HEK293T (cell line): ENCODE measurements at regions not wholly inside any gene's neighbourhood (a gene's known extent, or its start where the extent isn't known, plus 50 kb on each side); places are given as distances from the start of the nearest gene placed in this dataset.

Experiments used
- CTCF ChIA-PET: fragments of 350-600 bp; formaldehyde crosslinking; extraction: SDS; loops from one replicate; lab custom pipeline; 2021; ENCODE audit warnings: antibody characterized with exemption, inconsistent platforms; lab: Yijun Ruan, JAX
- POLR2A ChIA-PET: fragments of 350-600 bp; formaldehyde crosslinking; extraction: SDS; loops from one replicate; lab custom pipeline; 2020; ENCODE audit warnings: antibody characterized with exemption, inconsistent platforms; lab: Yijun Ruan, JAX
- DNase-seq: peaks from one replicate; pipeline ENCODE4 v3.0.0; 2012; ENCODE audit warnings: mixed read lengths; ENCODE audit errors: extremely low spot score
- ARNT ChIP-seq: fragments of 450-650 bp; IDR thresholded peaks from 2 replicates; pipeline ENCODE4 v1.6.1; 2017; ENCODE audit warnings: mild to moderate bottlenecking
- BHLHE40 ChIP-seq: fragments of 450-650 bp; IDR thresholded peaks from 2 replicates; pipeline ENCODE4 v1.6.1; 2016; ENCODE audit warnings: mild to moderate bottlenecking, moderate library complexity, borderline replicate concordance
- CTBP1 ChIP-seq: fragments of 450-650 bp; IDR thresholded peaks from 2 replicates; pipeline ENCODE4 v1.6.1; 2016; ENCODE audit warnings: borderline replicate concordance
- ELF4 ChIP-seq: fragments of 450-650 bp; IDR thresholded peaks from 2 replicates; pipeline ENCODE4 v1.6.1; 2017; ENCODE audit warnings: antibody characterized with exemption
- FOXA1 ChIP-seq: fragments of 450-650 bp; IDR thresholded peaks from 2 replicates; pipeline ENCODE4 v1.6.1; 2016; ENCODE audit warnings: mild to moderate bottlenecking
- FOXK2 ChIP-seq: fragments of 450-650 bp; IDR thresholded peaks from 2 replicates; pipeline ENCODE4 v1.6.1; 2016; ENCODE audit warnings: mild to moderate bottlenecking
- FOXM1 ChIP-seq: fragments of 450-650 bp; IDR thresholded peaks from 2 replicates; pipeline ENCODE4 v1.6.1; 2017; ENCODE audit warnings: mild to moderate bottlenecking, borderline replicate concordance
- HDGF ChIP-seq: fragments of 450-650 bp; IDR thresholded peaks from 2 replicates; pipeline ENCODE4 v1.6.1; 2017; ENCODE audit warnings: antibody characterized with exemption, borderline replicate concordance
- L3MBTL2 ChIP-seq: fragments of 450-650 bp; conservative IDR thresholded peaks from 2 replicates; pipeline ENCODE4 v1.6.1; 2016; ENCODE audit warnings: mild to moderate bottlenecking
- LEF1 ChIP-seq: fragments of 450-650 bp; IDR thresholded peaks from 2 replicates; pipeline ENCODE4 v1.6.1; 2017; ENCODE audit warnings: mild to moderate bottlenecking, borderline replicate concordance
- NFRKB ChIP-seq: fragments of 450-650 bp; IDR thresholded peaks from 2 replicates; pipeline ENCODE4 v1.6.1; 2016; ENCODE audit warnings: mild to moderate bottlenecking, moderate library complexity
- SP1 ChIP-seq: fragments of 450-650 bp; IDR thresholded peaks from 2 replicates; pipeline ENCODE4 v1.6.1; 2017
- SUZ12 ChIP-seq: fragments of 450-650 bp; IDR thresholded peaks from 2 replicates; pipeline ENCODE4 v1.6.1; 2016; ENCODE audit warnings: mild to moderate bottlenecking
- TARDBP ChIP-seq: fragments of 450-650 bp; IDR thresholded peaks from 2 replicates; pipeline ENCODE4 v1.6.1; 2016
- ZNF384 ChIP-seq: fragments of 450-650 bp; IDR thresholded peaks from 2 replicates; pipeline ENCODE4 v1.6.1; 2016
- TF ChIP-seq, protein P1 (sequence below): fragments of 450-650 bp; IDR thresholded peaks from 2 replicates; pipeline ENCODE4 v1.6.1; 2016

GRCh38 chr2:106316915-106317314, 122.8 kb upstream of the UXS1 start:
- ChIA-PET POLR2A (no interaction called here), CTCF (no interaction called here)
- TF ChIP-seq TARDBP (no peak), FOXK2 (no peak), NFRKB (no peak), L3MBTL2 (no peak)
- TF ChIP-seq, protein P1, sequence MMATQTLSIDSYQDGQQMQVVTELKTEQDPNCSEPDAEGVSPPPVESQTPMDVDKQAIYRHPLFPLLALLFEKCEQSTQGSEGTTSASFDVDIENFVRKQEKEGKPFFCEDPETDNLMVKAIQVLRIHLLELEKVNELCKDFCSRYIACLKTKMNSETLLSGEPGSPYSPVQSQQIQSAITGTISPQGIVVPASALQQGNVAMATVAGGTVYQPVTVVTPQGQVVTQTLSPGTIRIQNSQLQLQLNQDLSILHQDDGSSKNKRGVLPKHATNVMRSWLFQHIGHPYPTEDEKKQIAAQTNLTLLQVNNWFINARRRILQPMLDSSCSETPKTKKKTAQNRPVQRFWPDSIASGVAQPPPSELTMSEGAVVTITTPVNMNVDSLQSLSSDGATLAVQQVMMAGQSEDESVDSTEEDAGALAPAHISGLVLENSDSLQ = no peak
- DNase-seq = no peak

- CTCF ChIA-PET = no interaction called here
- no peak for DNase-seq
- TF ChIP-seq ARNT = no peak
- no peak for TF ChIP-seq HDGF
- TF ChIP-seq FOXK2 = no peak
- TF ChIP-seq SP1 = no peak
- no peak for TF ChIP-seq LEF1
- TF ChIP-seq TARDBP = no peak
- TF ChIP-seq BHLHE40 = no peak
- no peak for TF ChIP-seq FOXA1
- no peak for TF ChIP-seq CTBP1
- no peak for TF ChIP-seq FOXM1
- TF ChIP-seq, protein P1 = no peak
- no peak for TF ChIP-seq SUZ12
- TF ChIP-seq ZNF384 = no peak
- TF ChIP-seq NFRKB = no peak
- no peak for TF ChIP-seq ELF4
- POLR2A ChIA-PET = no interaction called here
Measured at GRCh38 chr2:106314444-106314843, 120.3 kb upstream of the UXS1 start.

DNA sequence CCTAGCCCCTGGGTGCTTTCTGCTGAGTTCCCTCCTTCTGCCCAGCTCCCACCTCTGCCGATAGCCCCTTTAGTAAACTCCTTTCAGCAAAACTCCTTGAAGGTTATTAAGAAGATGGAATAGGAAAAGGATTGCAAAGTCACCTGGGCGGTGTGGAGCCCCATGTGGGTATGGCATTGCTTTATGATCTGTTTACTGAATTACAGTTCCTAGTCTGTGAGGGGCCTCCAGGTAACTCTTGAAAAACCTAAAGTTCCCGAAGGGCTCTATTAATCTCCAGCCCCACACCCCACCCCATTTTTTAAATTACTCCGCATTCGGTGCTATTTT, 116.9 kb upstream of the UXS1 start:
- CTCF ChIA-PET = no interaction called here

DNA sequence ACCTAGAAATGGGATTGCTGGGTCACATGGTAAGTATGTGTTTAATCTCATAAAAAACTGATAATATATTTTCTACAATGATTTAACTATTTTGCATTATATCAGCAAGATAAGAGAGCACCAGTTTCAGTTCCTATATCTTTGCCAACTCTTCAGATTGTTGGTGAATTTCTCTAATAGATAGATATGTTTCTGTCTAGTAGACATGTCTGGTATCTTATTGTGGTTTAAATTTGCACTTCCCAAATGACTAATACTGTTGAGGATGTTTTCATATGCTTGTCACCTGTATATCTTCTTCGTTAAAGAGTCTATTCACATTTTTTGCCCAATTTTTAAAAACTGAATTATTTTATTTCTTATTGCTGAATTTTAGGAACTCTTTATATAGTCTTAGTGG, 113.8 kb upstream of the UXS1 start:
- POLR2A ChIA-PET = no interaction called here
- TF ChIP-seq ZNF384 (no peak), TARDBP (no peak), L3MBTL2 (no peak), FOXA1 (no peak), NFRKB (no peak), LEF1 (no peak), SP1 (no peak), FOXK2 (no peak), SUZ12 (no peak), ELF4 (no peak), FOXM1 (no peak), HDGF (no peak), CTBP1 (no peak), ARNT (no peak), BHLHE40 (no peak)
- TF ChIP-seq, protein P1 = no peak
- CTCF ChIA-PET = no interaction called here
- no peak for DNase-seq

More for the DNA sequence above, 116.9 kb upstream of the UXS1 start:
- POLR2A ChIA-PET = no interaction called here
- no peak for DNase-seq
- no peak for TF ChIP-seq BHLHE40
- TF ChIP-seq FOXM1 = no peak
- TF ChIP-seq ARNT = no peak

DNA sequence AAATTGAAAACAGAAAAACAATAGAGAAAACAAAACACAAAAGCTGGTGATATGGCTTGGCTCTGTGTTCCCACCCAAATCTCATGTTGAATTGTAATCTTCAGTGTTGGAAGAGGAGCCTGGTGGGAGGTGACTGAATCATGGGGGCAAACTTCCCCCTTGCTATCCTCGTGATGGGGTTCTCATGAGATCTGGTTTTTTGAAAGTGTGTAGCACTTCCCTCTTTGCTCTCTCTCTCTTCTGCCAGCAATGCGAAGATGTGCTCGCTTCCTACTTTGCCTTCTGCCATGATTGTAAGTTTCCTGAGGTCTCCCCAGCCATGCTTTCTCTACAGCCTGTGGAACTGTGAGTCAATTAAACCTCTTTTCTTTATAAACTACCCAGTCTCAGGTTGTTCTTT, 112.3 kb upstream of the UXS1 start:
- TF ChIP-seq FOXM1 (no peak), TARDBP (no peak), LEF1 (no peak), ELF4 (no peak), SUZ12 (no peak), L3MBTL2 (no peak), FOXK2 (no peak), ZNF384 (no peak), BHLHE40 (no peak), ARNT (no peak), FOXA1 (no peak), SP1 (no peak), HDGF (no peak), CTBP1 (no peak), NFRKB (no peak)
- TF ChIP-seq, protein P1 = no peak
- no peak for DNase-seq
- POLR2A ChIA-PET = no interaction called here
- CTCF ChIA-PET = no interaction called here

DNA sequence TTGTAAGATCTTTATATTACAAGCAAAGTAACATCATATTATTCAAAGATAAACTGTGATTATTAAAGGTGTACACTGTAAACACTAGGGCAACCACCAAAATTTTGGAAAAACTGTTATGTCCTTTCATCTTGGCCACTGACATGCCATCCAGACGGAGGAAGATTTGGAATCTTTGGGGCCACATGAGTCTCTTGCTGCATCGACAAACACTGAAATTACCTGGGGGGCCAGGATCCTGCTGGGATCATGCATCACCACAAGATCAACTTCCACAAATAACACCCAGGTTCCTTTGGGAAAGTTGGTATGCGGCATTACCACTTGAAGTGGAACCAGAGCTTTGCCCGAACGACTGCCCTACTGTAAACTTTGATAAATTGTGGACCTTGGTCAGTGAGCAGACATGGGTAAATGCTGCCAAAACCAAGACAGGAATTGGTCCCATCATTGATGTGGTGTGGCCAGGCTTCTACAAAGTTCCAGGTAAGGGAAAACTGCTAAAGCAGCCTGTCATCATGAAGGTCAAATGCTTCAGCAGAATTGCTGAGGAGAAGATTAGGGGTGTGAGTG, 110.6 kb upstream of the UXS1 start:
- no peak for DNase-seq
- ChIA-PET CTCF (no interaction called here), POLR2A (no interaction called here)
- TF ChIP-seq NFRKB (no peak), CTBP1 (no peak), ELF4 (no peak), BHLHE40 (no peak), L3MBTL2 (no peak), ZNF384 (no peak), TARDBP (no peak), FOXK2 (no peak), ARNT (no peak), FOXM1 (no peak), FOXA1 (no peak), HDGF (no peak), SP1 (no peak), LEF1 (no peak), SUZ12 (no peak)
- TF ChIP-seq, protein P1 = no peak
